GM19467 (cell line): ENCODE measurements at regions not wholly inside any gene's neighbourhood (a gene's known extent, or its start where the extent isn't known, plus 50 kb on each side); places are given as distances from the start of the nearest gene placed in this dataset.

Experiments
- ATAC-seq: cut with Tn5 transposase; IDR thresholded peaks from one replicate; pipeline ENCODE4 v1.9.1; 2021; ENCODE audit warnings: mild to moderate bottlenecking, moderate library complexity; ENCODE audit not compliant: unreplicated experiment

- ATAC-seq = no peak
Measured at GRCh38 chr12:4108803-4109345, 164.7 kb upstream of the CCND2 start.

- ATAC-seq = no peak
Measured at GRCh38 chr12:4107911-4108697, 165.5 kb upstream of the CCND2 start.

- ATAC-seq = peak; percentile 82
Measured at GRCh38 chr12:4107436-4107878, 166.1 kb upstream of the CCND2 start.

GRCh38 chr12:4106621-4107020 lies 166.9 kb upstream of the CCND2 start:
- ATAC-seq = no peak

GRCh38 chr12:4104722-4105244 lies 168.8 kb upstream of the CCND2 start:
- ATAC-seq = no peak

GRCh38 chr12:4099276-4099675 lies 174.3 kb upstream of the CCND2 start:
- ATAC-seq = no peak

GRCh38 chr12:4091016-4091743 lies 182.4 kb upstream of the CCND2 start:
- no peak for ATAC-seq

- no peak for ATAC-seq
Measured at GRCh38 chr12:4089956-4090355, 183.6 kb upstream of the CCND2 start.

GRCh38 chr12:4089121-4089606 lies 184.4 kb upstream of the CCND2 start:
- no peak for ATAC-seq

GRCh38 chr12:4088451-4088850 lies 185.1 kb upstream of the CCND2 start:
- ATAC-seq = no peak

GRCh38 chr12:4086481-4086880 lies 187.1 kb upstream of the CCND2 start:
- no peak for ATAC-seq

GRCh38 chr12:4084573-4084972 lies 189.0 kb upstream of the CCND2 start:
- ATAC-seq = no peak

- no peak for ATAC-seq
Measured at GRCh38 chr12:4082809-4083403, 190.7 kb upstream of the CCND2 start.

- ATAC-seq = no peak
Measured at GRCh38 chr12:4080213-4080612, 193.3 kb upstream of the CCND2 start.

- no peak for ATAC-seq
Measured at GRCh38 chr12:4074129-4074528, 199.4 kb upstream of the CCND2 start.

GRCh38 chr12:4069670-4070010 lies 196.4 kb upstream of the PARP11 start:
- no peak for ATAC-seq

GRCh38 chr12:4068981-4069669 lies 195.9 kb upstream of the PARP11 start:
- ATAC-seq = no peak

GRCh38 chr12:4064008-4064407 lies 190.8 kb upstream of the PARP11 start:
- ATAC-seq = no peak

- ATAC-seq = no peak
Measured at GRCh38 chr12:4059898-4060568, 186.8 kb upstream of the PARP11 start.
